ENCODE measurements at regions not wholly inside any gene's neighbourhood (a gene's known extent, or its start where the extent isn't known, plus 50 kb on each side); places are given as distances from the start of the nearest gene placed in this dataset.

DNA sequence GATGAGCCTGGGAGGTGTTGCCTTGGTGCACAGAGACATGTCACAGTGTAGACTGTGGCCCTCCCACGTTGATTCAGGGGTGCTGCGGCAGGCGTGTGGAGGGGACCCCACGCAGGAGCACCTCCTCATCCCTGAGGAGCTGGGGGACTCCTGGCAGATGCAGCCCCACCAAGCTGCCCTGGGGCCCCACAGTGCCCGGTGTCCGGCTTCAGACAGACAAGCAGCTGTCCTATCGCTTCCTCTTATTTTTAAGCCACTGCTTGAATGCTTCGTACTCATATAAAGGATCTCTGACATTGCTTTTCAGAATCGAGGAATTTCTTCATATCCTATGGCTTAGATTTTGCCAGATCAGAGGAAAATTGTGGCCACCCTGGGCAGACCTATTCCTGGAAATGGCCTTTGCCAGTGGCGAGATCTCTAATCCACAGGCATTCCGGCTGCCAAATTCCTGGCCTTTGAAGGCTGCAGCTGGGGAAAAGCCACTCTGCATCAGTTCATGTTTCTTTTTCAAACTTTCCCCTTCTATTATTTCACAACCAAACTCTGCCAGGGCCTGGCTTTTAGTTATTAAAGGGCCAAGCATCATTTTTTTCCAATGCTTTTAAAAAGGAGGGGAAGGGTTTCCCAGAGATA lies 337.0 kb downstream of the THBS2 start:
- TF ChIP-seq, protein P1, sequence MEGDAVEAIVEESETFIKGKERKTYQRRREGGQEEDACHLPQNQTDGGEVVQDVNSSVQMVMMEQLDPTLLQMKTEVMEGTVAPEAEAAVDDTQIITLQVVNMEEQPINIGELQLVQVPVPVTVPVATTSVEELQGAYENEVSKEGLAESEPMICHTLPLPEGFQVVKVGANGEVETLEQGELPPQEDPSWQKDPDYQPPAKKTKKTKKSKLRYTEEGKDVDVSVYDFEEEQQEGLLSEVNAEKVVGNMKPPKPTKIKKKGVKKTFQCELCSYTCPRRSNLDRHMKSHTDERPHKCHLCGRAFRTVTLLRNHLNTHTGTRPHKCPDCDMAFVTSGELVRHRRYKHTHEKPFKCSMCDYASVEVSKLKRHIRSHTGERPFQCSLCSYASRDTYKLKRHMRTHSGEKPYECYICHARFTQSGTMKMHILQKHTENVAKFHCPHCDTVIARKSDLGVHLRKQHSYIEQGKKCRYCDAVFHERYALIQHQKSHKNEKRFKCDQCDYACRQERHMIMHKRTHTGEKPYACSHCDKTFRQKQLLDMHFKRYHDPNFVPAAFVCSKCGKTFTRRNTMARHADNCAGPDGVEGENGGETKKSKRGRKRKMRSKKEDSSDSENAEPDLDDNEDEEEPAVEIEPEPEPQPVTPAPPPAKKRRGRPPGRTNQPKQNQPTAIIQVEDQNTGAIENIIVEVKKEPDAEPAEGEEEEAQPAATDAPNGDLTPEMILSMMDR (IDR thresholded peaks at IDR 0.05; ENCODE audit: borderline replicate concordance, extremely low read depth, low read length, poor library complexity, severe bottlenecking), result no peak
- no peak for TF ChIP-seq EZH2 (IDR thresholded peaks at IDR 0.05; ENCODE audit: borderline replicate concordance, low read depth, low read length, severe bottlenecking)
